ENCODE measurements at regions not wholly inside any gene's neighbourhood (a gene's known extent, or its start where the extent isn't known, plus 50 kb on each side); places are given as distances from the start of the nearest gene placed in this dataset.

DNA sequence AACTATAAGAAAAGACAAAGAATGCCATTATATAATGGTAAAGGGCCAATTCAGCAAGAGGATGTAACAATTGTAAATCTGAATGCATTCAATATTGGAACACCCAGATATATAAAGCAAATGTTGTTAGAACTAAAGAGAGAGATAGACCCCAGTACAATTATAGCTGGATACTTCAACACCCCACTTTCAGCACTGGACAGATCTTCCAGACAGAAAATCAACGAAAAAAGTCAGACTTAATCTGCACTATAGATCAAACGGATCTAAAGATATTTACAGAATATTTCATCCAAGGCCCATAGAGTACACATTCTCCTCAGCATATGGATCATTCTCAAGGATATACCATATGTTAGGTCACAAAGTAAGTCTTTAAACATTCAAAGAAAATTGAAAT, 194.6 kb upstream of the DACH1 start:
- Histone ChIP-seq H3K27ac (ENCODE audit: poor library complexity, severe bottlenecking) (no peak overlapping the region), H3K4me1 (ENCODE audit: insufficient read depth, poor library complexity, severe bottlenecking) (no peaks in the 10 kb centered on the region), H3K4me3 (ENCODE audit: severe bottlenecking) (no peak overlapping the region), H3K27me3 (ENCODE audit: insufficient read depth, poor library complexity, severe bottlenecking) (no peaks in the 10 kb centered on the region), H3K9me3 (ENCODE audit: severe bottlenecking) (no peaks in the 10 kb centered on the region), H3K36me3 (ENCODE audit: low read depth) (no peaks in the 10 kb centered on the region)
- no peak for DNase-seq (ENCODE audit: low spot score)
- no peak for ATAC-seq (ENCODE audit: low read depth)
- TF ChIP-seq, protein P1, sequence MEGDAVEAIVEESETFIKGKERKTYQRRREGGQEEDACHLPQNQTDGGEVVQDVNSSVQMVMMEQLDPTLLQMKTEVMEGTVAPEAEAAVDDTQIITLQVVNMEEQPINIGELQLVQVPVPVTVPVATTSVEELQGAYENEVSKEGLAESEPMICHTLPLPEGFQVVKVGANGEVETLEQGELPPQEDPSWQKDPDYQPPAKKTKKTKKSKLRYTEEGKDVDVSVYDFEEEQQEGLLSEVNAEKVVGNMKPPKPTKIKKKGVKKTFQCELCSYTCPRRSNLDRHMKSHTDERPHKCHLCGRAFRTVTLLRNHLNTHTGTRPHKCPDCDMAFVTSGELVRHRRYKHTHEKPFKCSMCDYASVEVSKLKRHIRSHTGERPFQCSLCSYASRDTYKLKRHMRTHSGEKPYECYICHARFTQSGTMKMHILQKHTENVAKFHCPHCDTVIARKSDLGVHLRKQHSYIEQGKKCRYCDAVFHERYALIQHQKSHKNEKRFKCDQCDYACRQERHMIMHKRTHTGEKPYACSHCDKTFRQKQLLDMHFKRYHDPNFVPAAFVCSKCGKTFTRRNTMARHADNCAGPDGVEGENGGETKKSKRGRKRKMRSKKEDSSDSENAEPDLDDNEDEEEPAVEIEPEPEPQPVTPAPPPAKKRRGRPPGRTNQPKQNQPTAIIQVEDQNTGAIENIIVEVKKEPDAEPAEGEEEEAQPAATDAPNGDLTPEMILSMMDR (IDR thresholded peaks at IDR 0.05; ENCODE audit: poor library complexity, severe bottlenecking) = no peak

DNA sequence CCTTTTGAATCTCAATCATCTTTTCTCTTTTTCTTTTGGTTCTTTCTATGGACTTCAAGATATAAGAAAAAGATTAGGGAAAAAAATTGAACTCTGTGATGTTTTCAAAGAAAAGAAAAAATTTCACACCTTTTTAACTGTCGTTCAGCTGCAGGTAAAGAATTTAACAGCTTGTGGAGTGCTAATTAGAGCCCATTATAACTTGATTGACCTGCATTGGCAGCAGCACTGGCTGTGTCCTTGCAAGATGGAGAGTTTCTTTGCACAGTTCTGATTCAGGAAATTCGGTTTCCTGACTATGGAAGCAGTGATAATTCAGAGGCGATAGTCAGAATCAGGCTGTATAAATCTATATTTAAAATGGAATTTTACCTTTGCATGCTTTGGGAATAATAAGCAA, 183.2 kb upstream of the DACH1 start:
- H3K4me1 ChIP-seq (ENCODE audit: insufficient read depth, poor library complexity, severe bottlenecking) = no peaks in the 10 kb centered on the region
- DNase-seq (ENCODE audit: low spot score) (no peak), ATAC-seq (ENCODE audit: low read depth) (no peak)
- no peaks in the 10 kb centered on the region for H3K9me3 ChIP-seq (ENCODE audit: severe bottlenecking)
- no peaks in the 10 kb centered on the region for H3K27me3 ChIP-seq (ENCODE audit: insufficient read depth, poor library complexity, severe bottlenecking)
- TF ChIP-seq, protein P1 (IDR thresholded peaks at IDR 0.05; ENCODE audit: poor library complexity, severe bottlenecking) = no peak
- no peak overlapping the region for H3K4me3 ChIP-seq (ENCODE audit: severe bottlenecking)
- no peaks in the 10 kb centered on the region for H3K36me3 ChIP-seq (ENCODE audit: low read depth)
- no peak overlapping the region for H3K27ac ChIP-seq (ENCODE audit: poor library complexity, severe bottlenecking)

DNA sequence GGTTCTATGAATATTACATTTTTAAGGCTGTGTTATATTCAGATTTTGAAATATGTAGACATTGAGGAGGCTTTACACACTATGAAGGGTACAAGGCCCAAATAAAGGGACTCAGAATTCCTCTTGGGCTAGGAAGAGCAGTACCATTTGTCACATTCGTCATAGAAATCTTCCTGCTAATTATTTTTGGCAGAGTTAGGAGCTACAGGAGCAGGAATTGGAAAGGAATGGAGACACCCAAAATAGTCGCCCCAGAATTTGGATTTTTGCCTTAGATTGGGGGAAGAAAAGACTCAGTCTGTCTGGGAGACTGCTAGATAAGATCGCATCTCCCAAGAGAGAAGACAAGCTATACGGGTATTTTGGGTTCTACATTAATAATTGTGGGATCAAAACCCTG, 176.4 kb upstream of the DACH1 start:
- ATAC-seq (ENCODE audit: low read depth) (no peak), DNase-seq (ENCODE audit: low spot score) (no peak)
- no peaks in the 10 kb centered on the region for H3K36me3 ChIP-seq (ENCODE audit: low read depth)
- no peaks in the 10 kb centered on the region for H3K27me3 ChIP-seq (ENCODE audit: insufficient read depth, poor library complexity, severe bottlenecking)
- H3K9me3 ChIP-seq (ENCODE audit: severe bottlenecking) = no peaks in the 10 kb centered on the region
- TF ChIP-seq, protein P1 (IDR thresholded peaks at IDR 0.05; ENCODE audit: poor library complexity, severe bottlenecking) = no peak
- no peaks in the 10 kb centered on the region for H3K4me1 ChIP-seq (ENCODE audit: insufficient read depth, poor library complexity, severe bottlenecking)
- H3K27ac ChIP-seq (ENCODE audit: poor library complexity, severe bottlenecking) = no peak overlapping the region
- no peak overlapping the region for H3K4me3 ChIP-seq (ENCODE audit: severe bottlenecking)

DNA sequence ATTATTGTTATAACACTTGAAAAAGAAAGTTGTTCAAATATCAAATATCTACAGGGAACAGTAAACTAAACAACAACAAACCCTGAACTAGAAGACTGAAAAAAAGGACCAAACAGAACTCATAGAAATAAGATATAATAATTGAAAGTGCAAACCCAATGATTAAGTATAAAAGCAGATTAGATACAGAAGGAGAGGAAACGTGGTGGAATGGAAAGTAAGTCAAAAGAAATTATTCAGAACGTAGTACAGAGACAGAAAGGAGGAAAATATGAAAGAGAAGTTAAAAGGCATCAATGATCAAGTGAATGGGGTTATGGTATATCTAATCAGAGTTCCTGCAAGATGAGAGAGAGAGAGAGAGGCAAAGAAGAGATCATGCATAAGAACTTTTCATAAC, 174.2 kb upstream of the DACH1 start:
- TF ChIP-seq, protein P1 (IDR thresholded peaks at IDR 0.05; ENCODE audit: poor library complexity, severe bottlenecking) = no peak
- H3K27me3 ChIP-seq (ENCODE audit: insufficient read depth, poor library complexity, severe bottlenecking) = no peaks in the 10 kb centered on the region
- H3K36me3 ChIP-seq (ENCODE audit: low read depth) = no peaks in the 10 kb centered on the region
- no peaks in the 10 kb centered on the region for H3K9me3 ChIP-seq (ENCODE audit: severe bottlenecking)
- H3K4me1 ChIP-seq (ENCODE audit: insufficient read depth, poor library complexity, severe bottlenecking) = no peaks in the 10 kb centered on the region
- H3K4me3 ChIP-seq (ENCODE audit: severe bottlenecking) = no peak overlapping the region
- no peak for ATAC-seq (ENCODE audit: low read depth)
- no peak overlapping the region for H3K27ac ChIP-seq (ENCODE audit: poor library complexity, severe bottlenecking)
- no peak for DNase-seq (ENCODE audit: low spot score)

DNA sequence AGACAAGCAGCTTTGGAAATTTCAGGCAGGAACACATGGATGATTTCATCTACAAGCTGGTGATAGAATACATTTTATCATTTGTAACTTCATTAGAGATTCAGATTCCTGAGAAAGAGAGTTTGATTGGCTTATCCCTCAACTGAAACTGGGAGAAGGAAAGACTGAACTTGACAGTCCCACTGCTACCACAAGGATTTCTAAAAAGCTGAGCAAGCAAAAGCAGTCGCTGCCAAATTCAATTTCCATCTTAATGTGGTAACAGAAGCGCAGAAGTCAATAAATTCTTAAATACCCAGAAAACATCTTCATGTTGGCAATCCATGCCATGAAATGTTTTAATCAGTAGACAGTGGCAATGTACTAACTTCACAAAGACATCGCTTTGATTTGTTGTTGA, 172.1 kb upstream of the DACH1 start:
- Histone ChIP-seq H3K9me3 (ENCODE audit: severe bottlenecking) (no peaks in the 10 kb centered on the region), H3K4me1 (ENCODE audit: insufficient read depth, poor library complexity, severe bottlenecking) (no peaks in the 10 kb centered on the region), H3K27me3 (ENCODE audit: insufficient read depth, poor library complexity, severe bottlenecking) (no peaks in the 10 kb centered on the region), H3K36me3 (ENCODE audit: low read depth) (no peaks in the 10 kb centered on the region), H3K27ac (ENCODE audit: poor library complexity, severe bottlenecking) (no peak overlapping the region), H3K4me3 (ENCODE audit: severe bottlenecking) (no peak overlapping the region)
- TF ChIP-seq, protein P1 (IDR thresholded peaks at IDR 0.05; ENCODE audit: poor library complexity, severe bottlenecking) = no peak
- no peak for DNase-seq (ENCODE audit: low spot score)
- ATAC-seq (ENCODE audit: low read depth) = no peak
